GM12878 (cell line): ENCODE measurements at regions not wholly inside any gene's neighbourhood (a gene's known extent, or its start where the extent isn't known, plus 50 kb on each side); places are given as distances from the start of the nearest gene placed in this dataset.

Source experiments
- ATAC-seq: fragments of 200-7000 bp; cut with Tn5 transposase; 3 replicates; pipeline ENCODE4 v1.9.1; 2020; ENCODE audit warnings: mild to moderate bottlenecking, moderate library complexity
- BruUV-seq: library from RNA; stranded (reverse); fragments of 400-500 nt; replicated peaks from 2 replicates; lab custom pipeline; 2021; lab: Mats Ljungman, UMichigan
- CTCF ChIA-PET: fragments of 300-600 bp; sonication (Branson Sonifier 250); formaldehyde crosslinking; extraction: SDS; loops from one replicate; lab custom pipeline; 2021; ENCODE audit warnings: inconsistent platforms; lab: Yijun Ruan, JAX
- POLR2A ChIA-PET: fragments of 350-600 bp; formaldehyde crosslinking; extraction: SDS; loops from one replicate; lab custom pipeline; 2021; ENCODE audit warnings: inconsistent platforms; lab: Charles Lee
- RAD21 ChIA-PET: fragments of 300-600 bp; sonication (Branson Sonifier 250); formaldehyde crosslinking; loops from one replicate; lab custom pipeline; 2023; ENCODE audit warnings: antibody characterized with exemption; ENCODE audit not compliant: unreplicated experiment; lab: Charles Lee
- SMC1A ChIA-PET: fragments of 300-600 bp; sonication (Branson Sonifier 250); formaldehyde crosslinking; loops from one replicate; lab custom pipeline; 2023; ENCODE audit not compliant: unreplicated experiment, uncharacterized antibody; lab: Charles Lee
- DNase-seq: peaks from one replicate; pipeline ENCODE4 v3.0.0-alpha.2; 2011; ENCODE audit warnings: low read depth, low spot score
- FAIRE-seq: peaks from 3 replicates; lab custom pipeline; 2011; peaks lifted over from hg19 to GRCh38; lab: Jason Lieb, UNC
- H2AFZ ChIP-seq: 2 replicates; pipeline ENCODE4 v1.6.0; 2011; ENCODE audit warnings: low read depth, low read length, control low read depth; ENCODE audit not compliant: control insufficient read depth
- H3K27ac ChIP-seq: 2 replicates; pipeline ENCODE4 v1.5.1; 2011; ENCODE audit warnings: control low read depth; ENCODE audit not compliant: control insufficient read depth, insufficient read depth
- H3K27me3 ChIP-seq, 2 experiments: replicated peaks in 1 of 2; 2 replicates each; pipeline versions ENCODE4 v1.6.0 to v1.6.1; 2011; ENCODE audit warnings: low read length in 1 of 2; ENCODE audit not compliant: control insufficient read depth in 2 of 2, insufficient read depth in 2 of 2
- H3K36me3 ChIP-seq, 2 experiments: 2 replicates each; pipeline ENCODE4 v1.5.1; 2011; ENCODE audit warnings: low read length in 1 of 2; ENCODE audit not compliant: control insufficient read depth in 2 of 2, insufficient read depth in 2 of 2
- H3K4me1 ChIP-seq: 2 replicates; pipeline ENCODE4 v1.6.1; 2011; ENCODE audit warnings: mild to moderate bottlenecking, low read length, moderate library complexity, mixed read lengths; ENCODE audit not compliant: control insufficient read depth, insufficient read depth
- H3K4me2 ChIP-seq: 2 replicates; pipeline ENCODE4 v1.6.0; 2011; ENCODE audit warnings: control low read depth; ENCODE audit not compliant: control insufficient read depth, insufficient read depth
- H3K4me3 ChIP-seq: fragments of 200-600 bp; sonication (generic); 2 replicates; pipeline ENCODE4 v1.5.1; 2016
- H3K79me2 ChIP-seq: 2 replicates; pipeline ENCODE4 v1.6.0; 2011; ENCODE audit warnings: low read length; ENCODE audit not compliant: control insufficient read depth, insufficient read depth
- H3K9ac ChIP-seq: 2 replicates; pipeline ENCODE4 v1.8.0; 2011; ENCODE audit warnings: low read length, control low read depth, mixed read lengths; ENCODE audit not compliant: control insufficient read depth, insufficient read depth
- H3K9me3 ChIP-seq: replicated peaks from 3 replicates; pipeline ENCODE4 v1.5.1; 2011; ENCODE audit warnings: mild to moderate bottlenecking, low read length; ENCODE audit not compliant: control insufficient read depth, insufficient read depth
- H4K20me1 ChIP-seq: 2 replicates; pipeline ENCODE4 v1.6.0; 2011; ENCODE audit not compliant: control insufficient read depth, insufficient read depth
- BCL11A ChIP-seq: IDR thresholded peaks from 2 replicates; pipeline ENCODE4 v1.6.1; 2011; ENCODE audit warnings: low read depth, low read length
- BCLAF1 ChIP-seq: fragments of 450-650 bp; IDR thresholded peaks from 2 replicates; pipeline ENCODE4 v1.6.1; 2017; ENCODE audit warnings: antibody characterized with exemption, mild to moderate bottlenecking, moderate library complexity
- BHLHE40 ChIP-seq, 2 experiments: fragments of 450-650 bp in 1 of 2; IDR thresholded peaks; 2 replicates each; pipeline ENCODE4 v1.6.1; 2011 to 2017; ENCODE audit warnings: low read depth in 2 of 2, borderline replicate concordance in 1 of 2, improper control_type of control experiment in 1 of 2, low read length in 1 of 2, mild to moderate bottlenecking in 1 of 2
- E2F8 ChIP-seq: fragments of 450-650 bp; IDR thresholded peaks from 2 replicates; pipeline ENCODE4 v1.6.1; 2018; ENCODE audit warnings: mild to moderate bottlenecking, low read depth, moderate library complexity; ENCODE audit not compliant: partially characterized antibody
- ESRRA ChIP-seq: IDR thresholded peaks from 2 replicates; pipeline ENCODE4 v1.6.1; 2012; ENCODE audit warnings: mild to moderate bottlenecking, low read length, improper control_type of control experiment
- FOXK2 ChIP-seq: fragments of 450-650 bp; IDR thresholded peaks from 2 replicates; pipeline ENCODE4 v1.6.1; 2017; ENCODE audit warnings: mild to moderate bottlenecking, moderate library complexity
- GATAD2B ChIP-seq: fragments of 450-650 bp; conservative IDR thresholded peaks from 2 replicates; pipeline ENCODE4 v1.6.1; 2017; ENCODE audit warnings: low read depth, mild to moderate bottlenecking, moderate library complexity
- HDAC6 ChIP-seq: fragments of 200-600 bp; sonication (generic); IDR thresholded peaks from one replicate; pipeline ENCODE4 v1.8.0; 2017; ENCODE audit warnings: antibody characterized with exemption; ENCODE audit not compliant: unreplicated experiment
- IKZF1 ChIP-seq: fragments of 450-650 bp; conservative IDR thresholded peaks from 2 replicates; pipeline ENCODE4 v1.6.1; 2017; ENCODE audit warnings: antibody characterized with exemption, mild to moderate bottlenecking
- KDM1A ChIP-seq: fragments of 200-600 bp; sonication (generic); IDR thresholded peaks from 2 replicates; pipeline ENCODE4 v1.6.1; 2016; ENCODE audit warnings: borderline replicate concordance
- LARP7 ChIP-seq: fragments of 450-650 bp; IDR thresholded peaks from 2 replicates; pipeline ENCODE4 v1.6.1; 2017; ENCODE audit warnings: mild to moderate bottlenecking
- NFXL1 ChIP-seq: fragments of 450-650 bp; IDR thresholded peaks from 2 replicates; pipeline ENCODE4 v1.6.1; 2017; ENCODE audit warnings: antibody characterized with exemption, mild to moderate bottlenecking, borderline replicate concordance
- NR2C2 ChIP-seq: IDR thresholded peaks from 2 replicates; pipeline ENCODE4 v1.6.1; 2011; ENCODE audit warnings: borderline replicate concordance, low read depth; ENCODE audit not compliant: control insufficient read depth, insufficient read length
- REST ChIP-seq: IDR thresholded peaks from 2 replicates; pipeline ENCODE4 v1.6.1; 2012; ENCODE audit warnings: mild to moderate bottlenecking, low read depth, low read length
- SUPT20H ChIP-seq: IDR thresholded peaks from 2 replicates; pipeline ENCODE4 v1.6.1; 2011; ENCODE audit warnings: low read depth, mild to moderate bottlenecking, low read length, moderate library complexity, borderline replicate concordance; ENCODE audit not compliant: control insufficient read depth
- WRNIP1 ChIP-seq: IDR thresholded peaks from 2 replicates; pipeline ENCODE4 v1.6.1; 2011; ENCODE audit warnings: low read depth, low read length, improper control_type of control experiment, borderline replicate concordance
- ZNF274 ChIP-seq: IDR thresholded peaks from one replicate; pipeline ENCODE4 v1.8.0; 2011; ENCODE audit not compliant: insufficient read length, insufficient read depth
- WGBS: methylation state at CpG from one replicate; pipeline ENCODE4 v1.1.6; 2016; ENCODE audit warnings: low lambda C conversion rate; ENCODE audit not compliant: insufficient replicate concordance, insufficient coverage; ENCODE audit errors: missing lambda C conversion rate; 5-methylcytosine and 5-hydroxymethylcytosine counted together
- in situ Hi-C: fragments of 300-500 bp; cut with MboI; formaldehyde crosslinking; loops from 9 replicates; pipeline ENCODE4 v1.14.3; 2018; ENCODE audit warnings: mixed read lengths
- intact Hi-C: fragments of 100-400 bp; cut with micrococcal nuclease; formaldehyde crosslinking; loops from one replicate; pipeline ENCODE4 v1.14.2; 2022; ENCODE audit not compliant: unreplicated experiment

GRCh38 chr15:72991026-72991425, 61.2 kb upstream of the NEO1 start:
- Histone ChIP-seq H3K27me3 (peaks cover 0 to 2% of the 10 kb centered on the region in 2 experiments; a peak in 2 of 4 replicates), H3K27ac (no peak overlapping the region), H3K79me2 (no peaks in the 10 kb centered on the region), H3K4me3 (no peak overlapping the region), H3K36me3 (no peaks in the 10 kb centered on the region), H4K20me1 (no peaks in the 10 kb centered on the region), H3K9me3 (no peaks in the 10 kb centered on the region), H3K4me1 (no peaks in the 10 kb centered on the region), H2AFZ (no peak overlapping the region), H3K9ac (no peak overlapping the region), H3K4me2 (no peak overlapping the region)
- DNase-seq (no peak), ATAC-seq (no peak), FAIRE-seq (no peak)
- in situ Hi-C loops, result no loop called here
- ChIA-PET SMC1A (interaction anchor here (0.7 kb wide), 1 partner anchor 351 kb away, joined by 3 read pairs; no protein-coding TSS in a partner anchor), CTCF (no interaction called here), RAD21 (no interaction called here), POLR2A (no interaction called here)
- no TSS peak for BruUV-seq
- intact Hi-C loops, result no loop called here
- 68% methylated on average over 3 of the region's 3 CpGs for WGBS
- no peak for TF ChIP-seq FOXK2
- no peak for TF ChIP-seq NR2C2
- no peak for TF ChIP-seq LARP7
- no peak for TF ChIP-seq E2F8
- no peak for TF ChIP-seq ESRRA
- no peak for TF ChIP-seq GATAD2B
- no peak for TF ChIP-seq NFXL1
- no peak for TF ChIP-seq BHLHE40 (IDR thresholded peaks at IDR 0.05; ENCODE audit: borderline replicate concordance in 1 of 2, low read depth in 2 of 2, low read length in 1 of 2)
- no peak for TF ChIP-seq IKZF1
- no peak for TF ChIP-seq HDAC6
- TF ChIP-seq BCL11A, result no peak
- TF ChIP-seq WRNIP1, result no peak
- no peak for TF ChIP-seq BCLAF1
- no peak for TF ChIP-seq SUPT20H
- TF ChIP-seq ZNF274, result no peak
- no peak for TF ChIP-seq REST
- TF ChIP-seq KDM1A, result no peak
- TF ChIP-seq, all 136 proteins: peak for 0
